ENCODE measurements at regions not wholly inside any gene's neighbourhood (a gene's known extent, or its start where the extent isn't known, plus 50 kb on each side); places are given as distances from the start of the nearest gene placed in this dataset.

DNA sequence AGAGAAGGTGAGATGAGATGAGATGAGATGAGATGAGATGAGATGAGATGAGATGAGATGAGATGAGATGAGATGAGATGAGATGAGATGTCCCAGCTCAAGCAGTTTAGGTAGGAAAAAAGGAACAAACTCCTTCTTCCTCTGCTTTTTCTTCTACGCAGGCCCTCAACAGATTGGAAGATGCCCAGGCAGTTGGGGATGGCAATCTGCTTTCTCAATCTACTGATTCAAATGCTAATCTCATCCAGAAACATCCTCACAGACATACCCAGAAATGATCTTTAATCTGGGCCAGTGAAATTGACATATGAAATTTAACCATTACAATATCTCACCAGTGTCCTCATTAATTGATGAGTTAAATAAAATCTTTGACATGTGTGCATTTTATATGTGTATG, 370.3 kb upstream of the SLC7A11 start:
- peaks cover 7% of the 10 kb centered on the region for H3K4me1 ChIP-seq (ENCODE audit: low read length)
- H2AFZ ChIP-seq (ENCODE audit: low read length): no peak overlapping the region
- TF ChIP-seq EZH2 (optimal IDR thresholded peaks at IDR 0.05; ENCODE audit: low read depth, low read length): no peak
- H3K27me3 ChIP-seq (replicated peaks; ENCODE audit: insufficient read depth, low read length): no peaks in the 10 kb centered on the region
- no peak overlapping the region for H3K27ac ChIP-seq (ENCODE audit: low read length)
- H4K20me1 ChIP-seq (ENCODE audit: insufficient read depth, low read length): no peaks in the 10 kb centered on the region
- H3K79me2 ChIP-seq (ENCODE audit: low read length): no peaks in the 10 kb centered on the region
- H3K9me3 ChIP-seq (replicated peaks; ENCODE audit: insufficient read depth, low read length): no peaks in the 10 kb centered on the region
- H3F3A ChIP-seq (ENCODE audit: insufficient read depth, low read length): no peaks in the 10 kb centered on the region
- no peak overlapping the region for H3K9ac ChIP-seq (ENCODE audit: low read length)
- no peak overlapping the region for H3K4me2 ChIP-seq (ENCODE audit: low read depth, low read length)
- H3K36me3 ChIP-seq (replicated peaks; ENCODE audit: insufficient read depth, low read length): no peaks in the 10 kb centered on the region
- H3K9me2 ChIP-seq (replicated peaks; ENCODE audit: insufficient read depth, low read length): no peaks in the 10 kb centered on the region
- DNase-seq: no peak
- no peak overlapping the region for H3K4me3 ChIP-seq (ENCODE audit: low read length)

DNA sequence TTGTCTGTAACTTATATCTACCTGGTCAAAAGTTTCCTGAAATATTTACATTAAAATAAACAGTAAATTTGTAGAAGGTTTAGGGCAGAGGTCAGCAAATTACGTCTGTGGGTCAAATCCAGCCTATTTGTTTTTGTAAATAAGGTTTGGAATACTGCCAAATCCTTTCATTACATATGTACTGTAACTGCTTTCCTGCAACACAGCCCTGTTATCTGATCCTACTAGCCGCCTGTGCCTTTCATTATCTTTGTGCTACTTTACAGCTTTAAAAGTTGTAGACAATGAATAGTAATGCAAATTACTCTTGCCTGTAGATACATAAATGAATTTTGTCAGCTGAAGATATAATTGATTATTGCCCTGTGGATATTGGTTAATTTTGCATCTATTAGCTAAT, 369.6 kb upstream of the SLC7A11 start:
- no peaks in the 10 kb centered on the region for H3F3A ChIP-seq (ENCODE audit: insufficient read depth, low read length)
- H3K4me2 ChIP-seq (ENCODE audit: low read depth, low read length): no peak overlapping the region
- H3K36me3 ChIP-seq (replicated peaks; ENCODE audit: insufficient read depth, low read length): no peaks in the 10 kb centered on the region
- no peak overlapping the region for H3K4me3 ChIP-seq (ENCODE audit: low read length)
- H3K4me1 ChIP-seq (ENCODE audit: low read length): peaks cover 7% of the 10 kb centered on the region
- H3K9me2 ChIP-seq (replicated peaks; ENCODE audit: insufficient read depth, low read length): no peaks in the 10 kb centered on the region
- no peak overlapping the region for H3K27ac ChIP-seq (ENCODE audit: low read length)
- H3K9ac ChIP-seq (ENCODE audit: low read length): no peak overlapping the region
- H2AFZ ChIP-seq (ENCODE audit: low read length): no peak overlapping the region
- no peaks in the 10 kb centered on the region for H3K9me3 ChIP-seq (replicated peaks; ENCODE audit: insufficient read depth, low read length)
- no peaks in the 10 kb centered on the region for H3K27me3 ChIP-seq (replicated peaks; ENCODE audit: insufficient read depth, low read length)
- H3K79me2 ChIP-seq (ENCODE audit: low read length): no peaks in the 10 kb centered on the region
- no peaks in the 10 kb centered on the region for H4K20me1 ChIP-seq (ENCODE audit: insufficient read depth, low read length)
- no peak for DNase-seq
- TF ChIP-seq, protein P1, sequence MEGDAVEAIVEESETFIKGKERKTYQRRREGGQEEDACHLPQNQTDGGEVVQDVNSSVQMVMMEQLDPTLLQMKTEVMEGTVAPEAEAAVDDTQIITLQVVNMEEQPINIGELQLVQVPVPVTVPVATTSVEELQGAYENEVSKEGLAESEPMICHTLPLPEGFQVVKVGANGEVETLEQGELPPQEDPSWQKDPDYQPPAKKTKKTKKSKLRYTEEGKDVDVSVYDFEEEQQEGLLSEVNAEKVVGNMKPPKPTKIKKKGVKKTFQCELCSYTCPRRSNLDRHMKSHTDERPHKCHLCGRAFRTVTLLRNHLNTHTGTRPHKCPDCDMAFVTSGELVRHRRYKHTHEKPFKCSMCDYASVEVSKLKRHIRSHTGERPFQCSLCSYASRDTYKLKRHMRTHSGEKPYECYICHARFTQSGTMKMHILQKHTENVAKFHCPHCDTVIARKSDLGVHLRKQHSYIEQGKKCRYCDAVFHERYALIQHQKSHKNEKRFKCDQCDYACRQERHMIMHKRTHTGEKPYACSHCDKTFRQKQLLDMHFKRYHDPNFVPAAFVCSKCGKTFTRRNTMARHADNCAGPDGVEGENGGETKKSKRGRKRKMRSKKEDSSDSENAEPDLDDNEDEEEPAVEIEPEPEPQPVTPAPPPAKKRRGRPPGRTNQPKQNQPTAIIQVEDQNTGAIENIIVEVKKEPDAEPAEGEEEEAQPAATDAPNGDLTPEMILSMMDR (IDR thresholded peaks at IDR 0.05; ENCODE audit: low read length): no peak
- no peak for TF ChIP-seq EZH2phosphoT487 (IDR thresholded peaks at IDR 0.05; ENCODE audit: low read length)
- no peak for TF ChIP-seq EZH2 (optimal IDR thresholded peaks at IDR 0.05; ENCODE audit: low read depth, low read length)

DNA sequence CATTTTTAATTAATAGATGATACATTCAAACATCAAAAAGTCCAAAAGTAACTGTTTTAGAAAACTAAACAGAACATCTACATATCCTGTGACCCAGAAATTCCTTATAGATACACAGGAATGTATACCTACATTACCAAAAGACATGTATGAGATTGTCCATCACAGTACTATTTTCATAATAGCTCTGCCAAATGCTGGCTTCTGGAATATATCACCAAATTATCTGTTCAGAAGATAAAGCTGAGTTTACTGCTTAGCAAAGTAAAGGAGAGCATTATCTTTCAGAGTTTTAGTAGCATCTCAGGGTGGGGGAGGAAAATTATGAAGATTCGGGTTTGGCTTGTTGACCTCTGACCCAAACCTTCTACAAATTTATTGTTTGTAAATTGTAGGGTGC, 368.9 kb upstream of the SLC7A11 start:
- no peaks in the 10 kb centered on the region for H3K27me3 ChIP-seq (replicated peaks; ENCODE audit: insufficient read depth, low read length)
- no peak overlapping the region for H3K9ac ChIP-seq (ENCODE audit: low read length)
- H3K9me3 ChIP-seq (replicated peaks; ENCODE audit: insufficient read depth, low read length): no peaks in the 10 kb centered on the region
- no peak overlapping the region for H3K27ac ChIP-seq (ENCODE audit: low read length)
- no peaks in the 10 kb centered on the region for H3F3A ChIP-seq (ENCODE audit: insufficient read depth, low read length)
- TF ChIP-seq EZH2phosphoT487 (IDR thresholded peaks at IDR 0.05; ENCODE audit: low read length): no peak
- no peak for TF ChIP-seq EZH2 (optimal IDR thresholded peaks at IDR 0.05; ENCODE audit: low read depth, low read length)
- TF ChIP-seq, protein P1 (IDR thresholded peaks at IDR 0.05; ENCODE audit: low read length): no peak
- H4K20me1 ChIP-seq (ENCODE audit: insufficient read depth, low read length): no peaks in the 10 kb centered on the region
- no peak for DNase-seq
- no peaks in the 10 kb centered on the region for H3K79me2 ChIP-seq (ENCODE audit: low read length)
- no peak overlapping the region for H3K4me2 ChIP-seq (ENCODE audit: low read depth, low read length)
- no peaks in the 10 kb centered on the region for H3K36me3 ChIP-seq (replicated peaks; ENCODE audit: insufficient read depth, low read length)
- H2AFZ ChIP-seq (ENCODE audit: low read length): no peak overlapping the region
- H3K4me3 ChIP-seq (ENCODE audit: low read length): no peak overlapping the region
- no peaks in the 10 kb centered on the region for H3K9me2 ChIP-seq (replicated peaks; ENCODE audit: insufficient read depth, low read length)
- peaks cover 7% of the 10 kb centered on the region for H3K4me1 ChIP-seq (ENCODE audit: low read length)

DNA sequence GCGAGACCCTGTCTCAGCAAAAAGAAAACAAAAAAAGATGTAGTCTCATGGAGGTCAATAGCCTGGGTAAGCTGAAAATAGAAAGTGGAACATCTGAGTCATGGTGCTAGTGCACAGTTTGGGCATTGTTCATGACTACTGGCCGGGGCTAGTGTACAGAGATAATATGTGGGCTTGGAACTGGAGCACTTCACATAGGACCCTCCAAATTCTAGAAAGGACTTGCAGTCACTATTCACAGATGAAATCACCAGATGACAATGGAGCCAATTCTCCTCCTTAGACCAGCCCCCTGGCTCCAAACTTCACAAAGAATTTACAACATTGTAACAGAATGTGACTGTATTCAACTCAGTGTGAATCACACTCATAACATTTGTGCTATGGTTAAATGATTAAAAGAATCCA, 367.8 kb upstream of the SLC7A11 start:
- Histone ChIP-seq H3F3A (ENCODE audit: insufficient read depth, low read length) (no peaks in the 10 kb centered on the region), H3K4me2 (ENCODE audit: low read depth, low read length) (peak overlapping the region; percentile 24; the same call in 1 of the 2 replicates), H3K27me3 (replicated peaks; ENCODE audit: insufficient read depth, low read length) (no peaks in the 10 kb centered on the region), H3K79me2 (ENCODE audit: low read length) (no peaks in the 10 kb centered on the region), H3K4me1 (ENCODE audit: low read length) (peaks cover 7% of the 10 kb centered on the region), H3K9me3 (replicated peaks; ENCODE audit: insufficient read depth, low read length) (no peaks in the 10 kb centered on the region), H3K4me3 (ENCODE audit: low read length) (no peak overlapping the region), H3K9ac (ENCODE audit: low read length) (no peak overlapping the region), H3K27ac (ENCODE audit: low read length) (no peak overlapping the region), H3K9me2 (replicated peaks; ENCODE audit: insufficient read depth, low read length) (no peaks in the 10 kb centered on the region), H4K20me1 (ENCODE audit: insufficient read depth, low read length) (no peaks in the 10 kb centered on the region), H3K36me3 (replicated peaks; ENCODE audit: insufficient read depth, low read length) (no peaks in the 10 kb centered on the region), H2AFZ (ENCODE audit: low read length) (peak overlapping the region; percentile 16; the same call in 1 of the 2 replicates)
- DNase-seq: peak; percentile 30
- TF ChIP-seq, protein P1 (IDR thresholded peaks at IDR 0.05; ENCODE audit: low read length): no peak
- TF ChIP-seq EZH2phosphoT487 (IDR thresholded peaks at IDR 0.05; ENCODE audit: low read length) (no peak), EZH2 (optimal IDR thresholded peaks at IDR 0.05; ENCODE audit: low read depth, low read length) (no peak)
